ENCODE measurements at regions not wholly inside any gene's neighbourhood (a gene's known extent, or its start where the extent isn't known, plus 50 kb on each side); places are given as distances from the start of the nearest gene placed in this dataset.

GRCh38 chr1:229857585-229857984 is 209.5 kb upstream of the GALNT2 start:
- no peak for TF ChIP-seq CTCF (IDR thresholded peaks at IDR 0.05)
- H3K27me3 Mint-ChIP-seq (ENCODE audit: insufficient read depth), result peaks cover 8% of the 10 kb centered on the region; the same call in 1 of the 2 replicates
- H3K9me3 Mint-ChIP-seq, result no peaks in the 10 kb centered on the region
- H3K27ac Mint-ChIP-seq, result no peak overlapping the region
- no peak for DNase-seq
- H3K36me3 Mint-ChIP-seq (ENCODE audit: low read depth), result no peaks in the 10 kb centered on the region
- H3K4me3 Mint-ChIP-seq, result no peak overlapping the region
- peaks cover 33% of the 10 kb centered on the region for H3K4me1 Mint-ChIP-seq (ENCODE audit: low read depth)

DNA sequence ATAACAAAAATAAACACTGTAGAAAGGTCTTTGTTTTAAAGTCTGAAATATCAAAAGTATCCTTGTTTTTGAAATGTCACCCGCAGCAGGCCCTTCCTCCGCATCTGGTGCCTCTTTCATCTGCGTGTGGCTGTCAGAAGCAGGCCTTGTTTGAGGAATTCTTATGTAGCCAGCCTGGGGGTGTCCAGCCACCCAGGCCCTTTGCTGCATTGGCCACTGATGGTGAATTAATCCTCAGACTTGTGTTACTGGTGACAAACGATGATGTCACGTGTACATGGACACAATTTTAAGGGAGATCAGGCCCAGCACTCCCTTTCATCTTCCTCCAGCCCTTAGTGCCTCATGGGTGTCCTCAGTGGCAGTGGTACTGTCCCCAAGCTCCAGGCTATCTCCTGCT is 208.0 kb upstream of the GALNT2 start:
- Mint-ChIP-seq H3K4me1 (ENCODE audit: low read depth) (peaks cover 34% of the 10 kb centered on the region), H3K27me3 (ENCODE audit: insufficient read depth) (peaks cover 9% of the 10 kb centered on the region; the same call in 1 of the 2 replicates), H3K36me3 (ENCODE audit: low read depth) (no peaks in the 10 kb centered on the region), H3K9me3 (no peaks in the 10 kb centered on the region), H3K27ac (no peak overlapping the region), H3K4me3 (no peak overlapping the region)
- no peak for DNase-seq
- no peak for TF ChIP-seq CTCF (IDR thresholded peaks at IDR 0.05)

- Mint-ChIP-seq H3K9me3 (no peaks in the 10 kb centered on the region), H3K36me3 (ENCODE audit: low read depth) (no peaks in the 10 kb centered on the region), H3K27me3 (ENCODE audit: insufficient read depth) (peaks cover 9% of the 10 kb centered on the region; the same call in 1 of the 2 replicates), H3K4me3 (no peak overlapping the region), H3K27ac (no peak overlapping the region), H3K4me1 (ENCODE audit: low read depth) (peaks cover 29% of the 10 kb centered on the region)
- DNase-seq, result no peak
- TF ChIP-seq CTCF (IDR thresholded peaks at IDR 0.05), result no peak
These were observed 206.1 kb upstream of the GALNT2 start for GRCh38 chr1:229860926-229861325.

- no peak for DNase-seq
These were observed 204.8 kb upstream of the GALNT2 start for GRCh38 chr1:229862017-229862774.

DNA sequence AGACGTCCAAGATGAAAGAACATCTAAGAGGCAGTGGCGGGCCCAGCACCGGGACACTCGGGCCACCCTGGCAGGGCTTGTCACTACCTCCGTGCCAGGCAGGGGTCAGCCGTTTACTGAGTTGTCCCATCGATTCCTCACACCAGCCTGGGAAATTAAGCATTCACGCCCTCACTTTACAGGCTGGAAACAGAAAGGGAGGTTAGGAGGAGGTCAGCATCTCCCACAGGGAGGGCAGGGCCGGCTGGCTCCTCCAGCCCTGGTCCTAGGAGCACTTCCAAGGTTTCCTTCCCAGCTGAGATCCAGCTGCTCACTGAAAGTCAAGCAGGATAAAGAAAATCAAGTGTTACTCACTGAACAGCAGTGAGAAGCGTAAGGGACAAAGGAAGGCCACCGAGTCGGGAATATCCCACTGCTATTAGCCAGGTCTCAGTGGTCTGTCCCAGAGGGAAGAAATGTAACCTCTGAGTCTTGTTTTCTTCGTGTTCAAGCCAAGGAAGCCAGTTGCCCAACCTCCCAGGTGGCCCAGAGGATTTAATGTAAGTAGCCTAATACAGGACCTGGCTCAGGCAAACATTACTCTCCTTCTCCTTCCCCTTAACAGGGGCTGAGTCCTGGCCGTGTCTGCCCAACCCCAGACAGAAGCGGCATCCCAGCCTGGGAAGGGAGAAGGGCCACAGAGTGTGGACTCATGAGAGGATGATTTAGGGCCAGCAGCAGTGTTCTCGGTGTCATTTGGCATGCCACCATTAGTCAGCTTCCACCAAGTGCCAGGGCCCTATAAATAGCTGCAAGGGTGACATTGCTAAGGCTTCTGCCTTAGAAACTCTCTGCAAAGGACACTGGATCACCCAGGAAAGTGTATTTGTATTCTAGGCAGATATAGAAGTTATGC is 203.1 kb upstream of the GALNT2 start:
- no peaks in the 10 kb centered on the region for H3K9me3 Mint-ChIP-seq
- peaks cover 18% of the 10 kb centered on the region for H3K27me3 Mint-ChIP-seq (ENCODE audit: insufficient read depth)
- no peak for DNase-seq
- no peaks in the 10 kb centered on the region for H3K36me3 Mint-ChIP-seq (ENCODE audit: low read depth)
- H3K27ac Mint-ChIP-seq, result no peak overlapping the region
- peaks cover 18% of the 10 kb centered on the region for H3K4me1 Mint-ChIP-seq (ENCODE audit: low read depth)
- no peak overlapping the region for H3K4me3 Mint-ChIP-seq
- no peak for TF ChIP-seq CTCF (IDR thresholded peaks at IDR 0.05)

More at GRCh38 chr1:229862017-229862774, 204.8 kb upstream of the GALNT2 start:
- Mint-ChIP-seq H3K27me3 (ENCODE audit: insufficient read depth) (peaks cover 15% of the 10 kb centered on the region), H3K27ac (peak overlapping the region; percentile 23; the same call in 1 of the 2 replicates), H3K4me1 (ENCODE audit: low read depth) (peaks cover 25% of the 10 kb centered on the region), H3K4me3 (peak overlapping the region; percentile 64), H3K9me3 (no peaks in the 10 kb centered on the region), H3K36me3 (ENCODE audit: low read depth) (no peaks in the 10 kb centered on the region)
- no peak for TF ChIP-seq CTCF (IDR thresholded peaks at IDR 0.05)

Measured in HFFc6 (cell line).